HepG2 (cell line): ENCODE measurements at regions not wholly inside any gene's neighbourhood (a gene's known extent, or its start where the extent isn't known, plus 50 kb on each side); places are given as distances from the start of the nearest gene placed in this dataset.

Source experiments
- ATAC-seq: fragments of 200-7000 bp; cut with Tn5 transposase; 3 replicates; pipeline ENCODE4 v1.9.1; 2020; ENCODE audit warnings: mild to moderate bottlenecking, moderate library complexity
- BruUV-seq: library from RNA; stranded (reverse); fragments of 400-500 nt; replicated peaks from 2 replicates; lab custom pipeline; 2021; lab: Mats Ljungman, UMichigan
- CTCF ChIA-PET: fragments of 300-600 bp; formaldehyde crosslinking; extraction: SDS; loops from one replicate; lab custom pipeline; 2021; ENCODE audit warnings: low total read pairs, inconsistent platforms, low intra/inter-chr PET ratio; lab: Yijun Ruan, JAX
- POLR2A ChIA-PET: fragments of 350-600 bp; sonication (Branson Sonifier 250); formaldehyde crosslinking; loops from one replicate; lab custom pipeline; 2020; ENCODE audit warnings: antibody characterized with exemption, inconsistent platforms; lab: Yijun Ruan, JAX
- DNase-seq: peaks from one replicate; pipeline ENCODE4 v3.0.0-alpha.2; 2015; ENCODE audit warnings: low spot score
- FAIRE-seq: peaks from 3 replicates; lab custom pipeline; 2011; peaks lifted over from hg19 to GRCh38; lab: Jason Lieb, UNC
- H2AFZ ChIP-seq: one replicate; pipeline ENCODE4 v1.6.1; 2011; ENCODE audit warnings: low read length, inconsistent platforms
- H3K27ac ChIP-seq: fragments of 300-600 bp; 3 replicates; pipeline ENCODE4 v1.8.0; 2011; ENCODE audit warnings: mixed run types, mild to moderate bottlenecking, mixed read lengths, low read length, inconsistent platforms; ENCODE audit not compliant: insufficient read depth; ENCODE audit errors: extremely low read length
- H3K27me3 ChIP-seq, 2 experiments: fragments of 200-600 bp in 1 of 2; 2 replicates in 1 of 2; 3 replicates in 1 of 2; pipeline versions ENCODE4 v1.6.0 to v1.8.0; 2011; ENCODE audit warnings: low read length in 2 of 2, mild to moderate bottlenecking in 2 of 2, moderate library complexity in 2 of 2, inconsistent platforms in 1 of 2; ENCODE audit not compliant: insufficient read depth in 2 of 2, control insufficient read depth in 1 of 2
- H3K36me3 ChIP-seq, 2 experiments: fragments of 200-600 bp in 1 of 2; replicated peaks in 1 of 2; 2 replicates in 1 of 2; 3 replicates in 1 of 2; pipeline versions ENCODE4 v1.5.1 to v1.8.0; 2011; ENCODE audit warnings: low read length in 2 of 2, inconsistent platforms in 1 of 2; ENCODE audit not compliant: insufficient read depth in 2 of 2, control insufficient read depth in 1 of 2
- H3K4me1 ChIP-seq: 2 replicates; pipeline ENCODE4 v1.5.1; 2012; ENCODE audit warnings: low read length, inconsistent platforms; ENCODE audit not compliant: insufficient read depth
- H3K4me2 ChIP-seq: 2 replicates; pipeline ENCODE4 v1.6.0; 2011; ENCODE audit warnings: low read depth, low read length, inconsistent platforms
- H3K4me3 ChIP-seq, 3 experiments: fragments of 200-600 bp in 1 of 3; sonication (generic), shearing (Covaris generic) in 1 of 3; replicated peaks in 1 of 3; 2 replicates each; pipeline ENCODE4 v1.5.1; 2011 to 2016; ENCODE audit warnings: low read length in 3 of 3, inconsistent platforms in 2 of 3, low read depth in 2 of 3, mild to moderate bottlenecking in 2 of 3, control low read depth in 1 of 3, mixed read lengths in 1 of 3; ENCODE audit not compliant: insufficient read depth in 1 of 3
- H3K79me2 ChIP-seq: one replicate; pipeline ENCODE4 v1.6.1; 2011; ENCODE audit warnings: low read length, inconsistent platforms; ENCODE audit not compliant: insufficient read depth
- H3K9ac ChIP-seq: 2 replicates; pipeline ENCODE4 v1.6.0; 2011; ENCODE audit warnings: mild to moderate bottlenecking, low read depth, low read length, inconsistent platforms; ENCODE audit not compliant: insufficient read depth
- H3K9me3 ChIP-seq: 2 replicates; pipeline ENCODE4 v1.5.1; 2012; ENCODE audit warnings: mild to moderate bottlenecking, low read length
- H4K20me1 ChIP-seq: 2 replicates; pipeline ENCODE4 v1.6.0; 2011; ENCODE audit warnings: inconsistent platforms, mild to moderate bottlenecking, low read length, moderate library complexity; ENCODE audit not compliant: insufficient read depth
- E2F5 ChIP-seq: sonication (generic); formaldehyde crosslinking; conservative IDR thresholded peaks from 2 replicates; pipeline ENCODE4 v1.4.0; 2020; ENCODE audit warnings: missing genetic modification reagents
- FOXO4 ChIP-seq: sonication (generic); formaldehyde crosslinking; conservative IDR thresholded peaks from 2 replicates; pipeline ENCODE4 v1.8.1; 2023; ENCODE audit warnings: missing genetic modification reagents
- HNRNPK ChIP-seq: fragments of 200-400 bp; formaldehyde crosslinking; IDR thresholded peaks from 2 replicates; pipeline ENCODE4 v1.6.1; 2018; ENCODE audit warnings: low read length, low read depth, moderate library complexity, mild to moderate bottlenecking; ENCODE audit not compliant: poor library complexity, severe bottlenecking
- JUND ChIP-seq: sonication (generic); formaldehyde crosslinking; IDR thresholded peaks from 2 replicates; pipeline ENCODE4 v1.8.0; 2022; ENCODE audit warnings: mild to moderate bottlenecking, missing genetic modification reagents
- NFIB ChIP-seq: sonication (generic); formaldehyde crosslinking; IDR thresholded peaks from 2 replicates; pipeline ENCODE4 v1.9.0; 2021; ENCODE audit warnings: missing genetic modification reagents, mild to moderate bottlenecking, borderline replicate concordance
- PHF8 ChIP-seq: sonication (generic); formaldehyde crosslinking; IDR thresholded peaks from 2 replicates; pipeline ENCODE4 v1.5.0; 2020; ENCODE audit warnings: missing genetic modification reagents
- TCF12 ChIP-seq, 2 experiments: fragments of 450-650 bp in 1 of 2; sonication (generic) in 1 of 2; formaldehyde crosslinking in 1 of 2; IDR thresholded peaks; 2 replicates each; pipeline versions ENCODE4 v1.6.1 to v1.8.0; 2017 to 2022; ENCODE audit warnings: antibody characterized with exemption in 1 of 2, mild to moderate bottlenecking in 1 of 2, missing genetic modification reagents in 1 of 2, moderate library complexity in 1 of 2
- TOPORS ChIP-seq: sonication (generic); formaldehyde crosslinking; IDR thresholded peaks from 2 replicates; pipeline ENCODE4 v1.8.0; 2023; ENCODE audit warnings: mild to moderate bottlenecking, missing genetic modification reagents
- ZMYM3 ChIP-seq: sonication (generic); formaldehyde crosslinking; IDR thresholded peaks from 2 replicates; pipeline ENCODE4 v1.5.1; 2020; ENCODE audit warnings: mild to moderate bottlenecking, missing genetic modification reagents
- ZNF232 ChIP-seq: sonication (generic); formaldehyde crosslinking; IDR thresholded peaks from 2 replicates; pipeline ENCODE4 v1.4.0; 2020; ENCODE audit warnings: missing genetic modification reagents, borderline replicate concordance
- ZNF468 ChIP-seq: sonication (generic); formaldehyde crosslinking; IDR thresholded peaks from 2 replicates; pipeline ENCODE4 v1.8.0; 2022; ENCODE audit warnings: mild to moderate bottlenecking, moderate library complexity, missing genetic modification reagents
- ZNF512 ChIP-seq: sonication (generic); formaldehyde crosslinking; IDR thresholded peaks from 2 replicates; pipeline ENCODE4 v1.4.0; 2020; ENCODE audit warnings: mild to moderate bottlenecking, missing genetic modification reagents
- ZNF777 ChIP-seq: sonication (generic); formaldehyde crosslinking; IDR thresholded peaks from 2 replicates; pipeline ENCODE4 v1.4.0; 2020; ENCODE audit warnings: missing genetic modification reagents
- WGBS: methylation state at CpG from one replicate; pipeline ENCODE4 v1.1.6; 2017; ENCODE audit warnings: low lambda C conversion rate; 5-methylcytosine and 5-hydroxymethylcytosine counted together
- in situ Hi-C: cut with HindIII; loops from 2 replicates; pipeline ENCODE4 v1.10.0; 2017; ENCODE audit warnings: low pct_unique_long_range_greater_than_20kb; ENCODE audit not compliant: extremely low pct_ligation_motif_present
- intact Hi-C: fragments of 100-400 bp; cut with micrococcal nuclease; formaldehyde crosslinking; loops from one replicate; pipeline ENCODE4 v1.10.0; 2022; ENCODE audit not compliant: unreplicated experiment

GRCh38 chr2:66675591-66675990, 240.7 kb downstream of the MEIS1 start (continued):
- no peak for TF ChIP-seq ZNF777 (CRISPR knock-in tag)
- no peak for TF ChIP-seq NFIB
- TF ChIP-seq FOXO4, result no peak

DNA sequence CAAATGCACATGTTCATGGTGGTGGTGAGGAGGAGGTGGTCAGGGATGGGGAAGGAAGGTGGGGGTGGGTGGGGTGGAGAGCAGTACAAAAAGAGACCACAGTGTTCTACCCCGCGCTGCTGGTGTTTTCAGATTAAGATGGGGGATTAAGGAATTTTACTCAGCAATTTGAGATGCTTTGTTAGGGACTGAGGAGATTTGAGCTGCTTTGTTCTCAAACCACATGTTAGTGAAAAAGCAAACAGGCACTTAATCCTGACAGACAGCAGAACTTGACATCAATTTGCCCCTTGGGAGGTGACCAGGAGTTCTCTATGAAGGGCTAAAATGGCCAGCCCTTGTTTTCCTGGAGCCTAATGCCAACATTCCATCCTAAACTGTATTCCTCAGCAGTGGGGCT, 244.5 kb downstream of the MEIS1 start:
- Histone ChIP-seq H4K20me1 (no peaks in the 10 kb centered on the region), H3K79me2 (no peaks in the 10 kb centered on the region), H3K9me3 (no peaks in the 10 kb centered on the region), H3K27me3 (no peaks in the 10 kb centered on the region), H2AFZ (no peak overlapping the region), H3K27ac (no peak overlapping the region), H3K4me3 (no peak overlapping the region), H3K4me1 (no peaks in the 10 kb centered on the region), H3K36me3 (no peaks in the 10 kb centered on the region), H3K4me2 (no peak overlapping the region), H3K9ac (no peak overlapping the region)
- TF ChIP-seq HNRNPK (peak; percentile 31), TOPORS (no peak)
- ChIA-PET POLR2A (no interaction called here), CTCF (no interaction called here)
- intact Hi-C loops, result no loop called here
- WGBS, result 55% methylated on average over 2 of the region's 2 CpGs
- no peak for FAIRE-seq
- DNase-seq, result no peak
- BruUV-seq, result no TSS peak
- in situ Hi-C loops, result no loop called here
- no peak for ATAC-seq

DNA sequence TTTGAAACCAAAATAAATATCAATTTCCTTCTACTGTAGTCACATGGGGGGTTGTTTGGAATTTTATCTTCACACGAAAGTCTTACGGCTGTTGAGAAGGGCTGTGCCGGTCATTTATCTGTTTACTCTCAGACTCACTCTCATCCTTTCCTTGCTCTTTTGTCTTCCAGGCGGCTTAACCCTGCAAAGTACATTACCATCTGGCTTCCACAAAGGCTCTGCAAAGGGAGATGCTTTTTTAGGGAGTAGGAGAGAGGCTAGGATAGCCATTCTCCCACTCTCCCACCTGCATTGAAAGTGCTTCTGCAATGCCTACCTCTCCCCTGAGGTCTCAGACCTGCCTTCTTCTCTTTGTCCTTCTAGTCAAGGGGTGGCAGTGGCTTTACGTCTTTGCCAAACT, 247.6 kb downstream of the MEIS1 start:
- FAIRE-seq, result no peak
- in situ Hi-C loops (no loop called here), intact Hi-C loops (no loop called here)
- ChIA-PET CTCF (no interaction called here), POLR2A (no interaction called here)
- Histone ChIP-seq H3K9me3 (no peaks in the 10 kb centered on the region), H3K27ac (no peak overlapping the region), H4K20me1 (no peaks in the 10 kb centered on the region), H3K4me3 (no peak overlapping the region), H3K36me3 (no peaks in the 10 kb centered on the region), H3K9ac (no peak overlapping the region), H3K4me1 (no peaks in the 10 kb centered on the region), H2AFZ (no peak overlapping the region), H3K27me3 (no peaks in the 10 kb centered on the region), H3K79me2 (no peaks in the 10 kb centered on the region), H3K4me2 (no peak overlapping the region)
- no TSS peak for BruUV-seq
- TF ChIP-seq ZMYM3 (CRISPR knock-in tag) (no peak), JUND (CRISPR knock-in tag) (no peak), E2F5 (no peak), PHF8 (CRISPR knock-in tag) (no peak), ZNF468 (CRISPR knock-in tag) (no peak), ZNF232 (no peak), ZNF512 (CRISPR knock-in tag) (no peak), TCF12 (IDR thresholded peaks at IDR 0.05) (no peak), TCF12 (CRISPR knock-in tag; IDR thresholded peaks at IDR 0.05) (no peak)
- no peak for ATAC-seq
- no peak for DNase-seq
- 35% methylated on average over 5 of the region's 5 CpGs for WGBS
